NB4 (cell line): ENCODE measurements at regions not wholly inside any gene's neighbourhood (a gene's known extent, or its start where the extent isn't known, plus 50 kb on each side); places are given as distances from the start of the nearest gene placed in this dataset.
"Not testable (repeated sequence)": the region's sequence is repeated elsewhere in the genome, so short reads cannot be mapped to it uniquely, and the experiment has no call there.

Source experiments
- DNase-seq: peaks from one replicate; pipeline ENCODE4 v3.0.0; 2010; ENCODE audit warnings: low read depth
- H3K4me3 ChIP-seq: one replicate; pipeline ENCODE4 v1.5.1; 2011; ENCODE audit warnings: mild to moderate bottlenecking, low read depth, low read length, moderate library complexity
- CTCF ChIP-seq: IDR thresholded peaks from one replicate; pipeline ENCODE4 v1.5.1; 2012; ENCODE audit warnings: low read depth, low read length
- MAX ChIP-seq: IDR thresholded peaks from 2 replicates; pipeline ENCODE4 v1.6.1; 2011; ENCODE audit warnings: low read depth, low read length
- MYC ChIP-seq: IDR thresholded peaks from 2 replicates; pipeline ENCODE4 v1.6.1; 2011; ENCODE audit warnings: low read depth, low read length
- POLR2A ChIP-seq: IDR thresholded peaks from 2 replicates; pipeline ENCODE4 v1.6.1; 2011; ENCODE audit warnings: mild to moderate bottlenecking; ENCODE audit not compliant: insufficient read length; ENCODE audit errors: extremely low read depth

- TF ChIP-seq MYC (no peak), CTCF (no peak), MAX (no peak)
- no peak for DNase-seq
- H3K4me3 ChIP-seq = no peak overlapping the region
These were observed 92.2 kb upstream of the SLIT2 start for GRCh38 chr4:20159516-20159915.

GRCh38 chr4:20158195-20158594 lies 93.5 kb upstream of the SLIT2 start:
- no peak overlapping the region for H3K4me3 ChIP-seq
- DNase-seq = no peak
- TF ChIP-seq MYC (no peak), MAX (no peak), CTCF (no peak), POLR2A (no peak)

GRCh38 chr4:20151436-20151835 lies 100.3 kb upstream of the SLIT2 start:
- no peak overlapping the region for H3K4me3 ChIP-seq
- TF ChIP-seq MYC (no peak), MAX (no peak), CTCF (no peak), POLR2A (no peak)
- no peak for DNase-seq

- not testable (repeated sequence) for H3K4me3 ChIP-seq, DNase-seq
These were observed 102.6 kb upstream of the SLIT2 start for GRCh38 chr4:20149143-20149542.

GRCh38 chr4:20137176-20137575 lies 114.5 kb upstream of the SLIT2 start:
- DNase-seq = no peak
- TF ChIP-seq MYC = no peak
- TF ChIP-seq CTCF = no peak
- TF ChIP-seq MAX = no peak
- TF ChIP-seq POLR2A = no peak
- H3K4me3 ChIP-seq = no peak overlapping the region

GRCh38 chr4:20127626-20128025 lies 124.1 kb upstream of the SLIT2 start:
- TF ChIP-seq MYC (no peak), MAX (no peak), CTCF (no peak), POLR2A (no peak)
- no peak overlapping the region for H3K4me3 ChIP-seq
- no peak for DNase-seq

- TF ChIP-seq CTCF (no peak), POLR2A (no peak), MYC (no peak), MAX (no peak)
- no peak for DNase-seq
- no peak overlapping the region for H3K4me3 ChIP-seq
These were observed 124.8 kb upstream of the SLIT2 start for GRCh38 chr4:20126906-20127305.
